Brain microvascular endothelial cell (primary cell): ENCODE measurements at regions not wholly inside any gene's neighbourhood (a gene's known extent, or its start where the extent isn't known, plus 50 kb on each side); places are given as distances from the start of the nearest gene placed in this dataset.

Experiments used
- DNase-seq: peaks from one replicate; pipeline ENCODE4 v3.0.0-alpha.2; 2020
- H3K27ac ChIP-seq: fragments of 250-450 bp; sonication (Bioruptor Pico); 2 replicates; pipeline ENCODE4 v1.5.1; 2020; ENCODE audit warnings: mild to moderate bottlenecking, moderate library complexity
- H3K27me3 ChIP-seq: fragments of 250-450 bp; sonication (Bioruptor Pico); replicated peaks from 2 replicates; pipeline ENCODE4 v1.5.1; 2020; ENCODE audit warnings: mild to moderate bottlenecking
- H3K36me3 ChIP-seq: fragments of 250-450 bp; sonication (Bioruptor Pico); replicated peaks from 2 replicates; pipeline ENCODE4 v1.5.1; 2020; ENCODE audit warnings: mild to moderate bottlenecking
- H3K4me3 ChIP-seq: 2 replicates; pipeline ENCODE4 v1.5.1; 2011; ENCODE audit warnings: low read depth, mild to moderate bottlenecking, control low read depth, low read length, moderate library complexity
- CTCF ChIP-seq: IDR thresholded peaks from 2 replicates; pipeline ENCODE4 v1.5.1; 2011; ENCODE audit warnings: low read depth, mild to moderate bottlenecking, moderate library complexity, low read length, control low read depth, inconsistent platforms; ENCODE audit errors: missing control alignments
- in situ Hi-C: cut with HindIII; loops from 2 replicates; pipeline ENCODE4 v1.10.0; 2017; ENCODE audit warnings: low sequenced_read_pairs, low pct_ligation_motif_present

GRCh38 chr16:5870886-5871691, 773.5 kb upstream of the EEF2KMT start:
- DNase-seq = no peak
- Histone ChIP-seq H3K36me3 (no peaks in the 10 kb centered on the region), H3K27me3 (no peaks in the 10 kb centered on the region), H3K4me3 (no peak overlapping the region), H3K27ac (no peak overlapping the region)
- TF ChIP-seq CTCF = no peak
- in situ Hi-C loops = no loop called here

GRCh38 chr16:5867250-5867649, 769.7 kb upstream of the EEF2KMT start:
- Histone ChIP-seq H3K27me3 (no peaks in the 10 kb centered on the region), H3K27ac (no peak overlapping the region), H3K36me3 (no peaks in the 10 kb centered on the region), H3K4me3 (no peak overlapping the region)
- DNase-seq = no peak
- in situ Hi-C loops = no loop called here
- TF ChIP-seq CTCF = no peak

GRCh38 chr16:5865236-5865635, 767.6 kb upstream of the EEF2KMT start:
- no peaks in the 10 kb centered on the region for H3K36me3 ChIP-seq
- no peak overlapping the region for H3K27ac ChIP-seq
- no peak for TF ChIP-seq CTCF
- no peak overlapping the region for H3K4me3 ChIP-seq
- in situ Hi-C loops = no loop called here
- no peaks in the 10 kb centered on the region for H3K27me3 ChIP-seq
- DNase-seq = no peak

- Histone ChIP-seq H3K27me3 (no peaks in the 10 kb centered on the region), H3K4me3 (no peak overlapping the region), H3K36me3 (no peaks in the 10 kb centered on the region), H3K27ac (no peak overlapping the region)
- no peak for DNase-seq
- no peak for TF ChIP-seq CTCF
- in situ Hi-C loops = no loop called here
Measured at GRCh38 chr16:5863071-5863606, 765.5 kb upstream of the EEF2KMT start.

GRCh38 chr16:5862103-5862840, 764.7 kb upstream of the EEF2KMT start:
- in situ Hi-C loops = no loop called here
- Histone ChIP-seq H3K27me3 (no peaks in the 10 kb centered on the region), H3K27ac (no peak overlapping the region), H3K4me3 (no peak overlapping the region), H3K36me3 (no peaks in the 10 kb centered on the region)
- DNase-seq = no peak
- TF ChIP-seq CTCF = no peak
